ENCODE measurements at regions not wholly inside any gene's neighbourhood (a gene's known extent, or its start where the extent isn't known, plus 50 kb on each side); places are given as distances from the start of the nearest gene placed in this dataset.

DNA sequence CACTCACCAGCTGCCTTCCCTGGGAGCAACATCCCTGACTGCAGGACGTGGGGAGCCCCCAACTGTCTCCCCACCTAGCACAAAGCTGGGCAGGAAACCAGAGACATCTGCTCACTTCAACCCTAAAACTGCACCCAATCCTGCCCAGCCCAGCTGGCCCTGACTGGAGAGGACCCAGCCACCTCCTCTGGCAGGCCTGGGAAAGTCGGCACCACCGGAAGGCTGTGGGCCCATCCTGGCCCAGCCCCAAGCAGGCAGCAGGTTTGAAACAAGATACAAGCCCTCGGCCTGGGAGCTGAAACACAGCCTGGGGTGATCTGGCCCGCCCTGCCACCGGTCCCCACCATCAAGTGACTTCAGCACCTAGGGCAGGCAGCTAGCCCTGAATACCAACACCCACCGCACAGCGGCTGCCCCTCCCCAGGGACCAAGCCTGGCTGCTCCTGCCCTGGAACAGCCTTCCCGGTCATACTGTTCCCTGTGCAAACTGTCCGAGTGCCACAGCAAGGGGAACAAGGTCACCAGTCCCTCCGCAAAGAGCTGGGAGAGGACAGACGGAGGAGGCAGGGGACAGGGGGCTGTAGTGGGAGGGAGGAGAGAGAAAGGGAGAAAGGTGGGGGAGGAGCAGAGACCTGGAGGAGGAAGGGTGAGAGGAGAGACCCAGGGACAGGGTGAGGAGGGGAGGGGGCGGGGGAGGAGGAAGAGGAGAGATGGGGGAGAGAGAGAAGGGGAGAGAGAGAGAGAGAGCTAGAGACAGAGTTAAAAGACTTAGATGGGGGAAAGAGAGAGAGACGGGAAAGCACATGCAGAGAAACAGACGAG, 115.7 kb downstream of the RFLNA start:
- DNase-seq: no peak

DNA sequence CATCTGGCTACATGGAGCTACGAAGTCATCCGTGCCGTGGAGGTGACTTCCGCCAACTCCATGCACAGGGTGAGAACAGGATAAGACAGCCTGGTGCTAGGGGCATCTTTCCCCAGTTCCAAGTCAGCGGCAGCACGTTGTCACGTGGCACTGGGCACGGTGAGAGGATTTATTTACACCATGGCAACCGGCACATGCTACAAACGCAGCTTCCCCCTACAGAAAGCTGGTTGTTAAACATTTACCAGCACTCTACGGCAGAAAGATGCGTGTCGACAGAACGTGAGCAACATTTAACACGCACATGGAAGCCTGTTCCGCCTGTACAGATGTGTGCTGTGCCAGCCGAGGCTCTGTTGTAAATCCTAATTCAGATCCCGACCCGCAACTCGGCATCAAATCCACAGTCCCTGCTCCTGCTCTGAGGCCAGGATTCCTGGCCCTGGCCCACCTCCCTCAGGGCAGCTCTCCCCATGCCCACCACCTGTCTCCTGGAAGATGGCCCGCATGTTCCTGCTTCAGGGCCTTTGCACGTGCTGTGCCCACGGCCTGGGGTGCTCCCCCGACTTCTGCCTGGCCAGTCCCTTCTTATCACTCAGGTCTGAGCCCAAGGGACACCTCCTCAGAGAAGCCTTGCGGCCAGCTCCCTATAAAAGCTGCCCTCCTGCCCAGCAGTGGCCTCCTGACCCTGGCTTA, 114.1 kb downstream of the RFLNA start:
- DNase-seq: no peak

DNA sequence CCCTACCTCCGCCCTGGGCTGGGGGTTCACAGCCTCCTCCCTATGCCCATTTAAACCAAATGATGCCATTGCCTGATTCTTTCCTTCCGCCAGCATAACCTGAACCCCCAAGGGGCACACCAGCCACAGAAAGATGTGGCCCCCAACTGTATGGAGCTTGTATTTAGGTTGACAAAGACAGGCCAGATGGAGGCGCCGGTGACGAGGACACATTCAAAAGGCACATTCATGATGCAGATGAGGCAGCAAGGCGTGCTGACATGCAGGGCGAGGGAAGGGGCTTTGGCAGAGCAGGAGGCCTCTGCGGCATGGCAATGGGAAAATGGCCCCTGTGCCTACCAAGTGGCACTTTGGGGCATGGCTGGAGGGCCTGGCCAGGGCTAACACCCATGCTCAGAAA, 112.2 kb downstream of the RFLNA start:
- no peak for DNase-seq

DNA sequence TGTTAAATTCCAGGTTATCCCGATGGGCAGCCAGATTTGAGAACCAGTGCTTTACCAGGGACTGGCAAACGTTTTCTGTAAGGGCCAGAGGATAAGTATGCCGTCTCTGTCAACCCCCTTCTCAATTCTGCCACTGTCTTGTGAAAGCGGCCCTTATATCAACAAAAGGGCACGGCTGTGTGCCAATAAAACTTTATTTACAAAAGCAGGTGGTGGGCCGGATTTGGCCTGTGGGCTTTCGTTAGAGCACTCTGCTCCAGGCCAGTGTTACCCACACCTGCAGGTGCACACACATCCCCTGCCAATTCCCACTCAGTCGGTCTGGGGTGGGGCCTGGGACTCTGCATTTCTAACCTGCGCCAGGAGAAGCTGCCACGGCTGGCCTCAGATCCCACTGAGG, 111.2 kb downstream of the RFLNA start:
- DNase-seq: no peak

DNA sequence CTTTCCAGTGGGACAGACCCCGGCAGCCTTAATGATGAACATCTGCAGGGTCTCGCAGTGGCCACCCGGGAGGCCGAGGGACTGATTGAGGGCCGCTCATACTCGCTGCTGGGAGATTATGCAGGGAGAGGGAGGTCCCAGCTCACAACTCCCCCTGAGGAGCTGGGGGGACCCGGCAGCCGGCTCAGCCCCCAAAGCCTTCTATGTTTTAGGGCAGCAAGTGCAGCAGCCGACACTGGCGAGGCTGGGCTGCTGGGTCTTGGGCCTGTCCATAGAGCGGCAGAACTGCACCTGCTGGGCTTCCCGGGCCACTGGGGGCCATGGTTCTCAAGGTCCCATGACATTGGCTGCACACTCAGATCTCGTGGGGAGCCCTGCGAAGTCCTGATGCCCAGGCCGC, 110.7 kb downstream of the RFLNA start:
- no peak for DNase-seq

DNA sequence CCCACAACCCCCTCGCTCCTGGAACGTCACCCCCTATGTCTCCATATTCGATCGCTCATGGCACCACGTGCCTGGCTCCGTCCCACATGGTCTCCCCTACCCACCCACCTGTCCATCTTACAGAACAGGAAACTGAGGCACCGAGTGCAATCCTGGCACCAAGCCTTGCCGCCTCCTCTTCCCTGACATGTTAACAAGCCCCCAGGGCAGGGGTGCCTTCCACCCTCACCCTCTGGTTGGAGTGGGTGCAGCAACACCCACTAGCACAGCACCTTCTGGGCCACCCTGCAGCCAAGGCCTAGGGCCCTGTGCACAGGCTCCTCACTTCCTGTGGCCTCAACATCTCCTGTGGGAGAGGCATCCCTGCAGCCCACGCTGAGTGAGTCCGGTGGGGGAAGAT, 110.3 kb downstream of the RFLNA start:
- no peak for DNase-seq

DNA sequence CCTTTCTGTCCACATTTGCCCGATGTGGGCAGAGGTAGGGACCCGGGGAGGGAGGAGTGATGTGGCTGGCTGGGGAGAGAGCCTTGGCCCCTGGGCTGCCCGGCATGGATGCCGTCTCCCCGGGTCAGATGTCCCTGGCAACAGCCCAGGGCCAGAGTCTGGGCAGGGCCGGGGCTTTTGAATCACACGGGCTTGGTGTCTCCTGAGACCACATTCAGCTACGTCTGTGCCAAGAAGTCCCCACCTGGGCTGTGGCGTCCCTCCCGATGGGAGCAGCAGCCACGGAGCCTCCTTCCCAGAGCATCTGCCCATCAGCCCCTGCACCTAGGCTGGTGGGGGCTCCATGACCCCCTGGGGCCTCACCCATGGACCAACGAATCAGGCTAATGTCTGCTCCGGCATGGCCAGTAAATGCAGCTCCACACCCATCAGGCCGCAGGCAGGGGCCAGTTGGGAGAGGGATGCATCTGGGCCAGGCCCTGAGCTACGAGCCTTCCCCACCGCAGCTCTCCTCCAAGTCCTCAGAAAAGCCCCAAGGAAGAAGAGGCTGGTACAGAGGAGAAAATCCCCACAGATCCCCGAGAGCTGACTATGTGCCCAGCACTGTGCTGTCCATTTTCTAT, 109.4 kb downstream of the RFLNA start:
- DNase-seq: no peak

DNA sequence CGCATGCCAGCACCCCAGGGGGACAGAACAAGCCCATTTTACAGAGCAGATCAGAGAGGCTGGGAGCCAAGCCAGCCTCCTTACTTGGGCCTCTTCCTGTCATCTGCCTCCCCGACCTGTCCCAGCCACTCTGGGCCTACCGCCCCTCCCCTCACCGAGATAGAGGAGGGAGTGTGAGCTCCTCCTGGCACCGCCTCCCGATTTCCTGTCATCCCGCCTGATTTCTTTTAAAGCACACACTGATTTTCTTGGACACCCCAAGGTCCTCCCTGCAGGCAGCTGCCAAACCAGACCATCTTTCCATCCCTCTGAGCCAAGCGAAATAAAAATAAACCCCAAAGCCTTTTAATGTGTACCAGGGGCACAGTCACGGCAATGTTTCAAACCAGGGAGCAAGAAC, 108.4 kb downstream of the RFLNA start:
- DNase-seq: no peak

DNA sequence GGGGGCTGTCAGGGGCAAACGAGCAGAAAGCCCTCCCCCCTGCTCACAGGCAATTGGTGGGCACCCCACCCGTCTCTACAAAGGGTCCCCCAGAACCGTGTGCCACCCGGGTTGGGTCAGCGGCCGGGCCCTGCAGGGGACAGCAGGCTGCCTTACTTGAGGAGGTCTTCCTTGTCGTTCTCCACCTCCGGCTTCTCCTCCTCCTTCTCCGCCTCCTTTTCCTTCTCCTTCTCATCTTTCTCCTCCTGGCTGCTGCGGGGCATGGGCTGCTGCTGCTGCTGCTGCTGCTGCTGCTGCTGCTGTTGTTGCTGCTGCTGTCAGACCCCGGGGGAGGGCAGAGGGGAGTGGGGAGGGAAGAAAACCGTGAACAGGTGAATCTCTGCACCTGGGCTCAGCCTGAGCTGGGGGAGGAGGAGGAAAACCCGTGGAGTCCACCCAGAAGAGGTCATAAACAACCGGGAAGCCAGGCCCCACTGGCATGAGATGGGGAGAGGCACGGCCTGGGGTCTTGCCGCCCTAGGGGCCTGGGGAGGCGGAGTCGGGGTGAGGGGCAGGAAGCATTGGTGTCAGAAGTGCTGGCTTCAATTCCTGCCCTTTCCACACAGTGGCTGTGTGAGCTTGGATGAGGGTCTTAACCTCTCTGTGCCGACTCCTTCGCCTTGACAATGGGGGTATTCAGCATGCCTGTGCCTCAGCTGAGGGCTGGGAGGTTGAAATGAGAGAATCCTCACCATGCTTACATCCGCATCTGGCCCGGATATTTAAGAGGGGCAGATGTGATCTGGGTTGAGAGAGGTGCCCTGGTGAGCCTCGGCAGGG, 107.6 kb downstream of the RFLNA start:
- DNase-seq: no peak

DNA sequence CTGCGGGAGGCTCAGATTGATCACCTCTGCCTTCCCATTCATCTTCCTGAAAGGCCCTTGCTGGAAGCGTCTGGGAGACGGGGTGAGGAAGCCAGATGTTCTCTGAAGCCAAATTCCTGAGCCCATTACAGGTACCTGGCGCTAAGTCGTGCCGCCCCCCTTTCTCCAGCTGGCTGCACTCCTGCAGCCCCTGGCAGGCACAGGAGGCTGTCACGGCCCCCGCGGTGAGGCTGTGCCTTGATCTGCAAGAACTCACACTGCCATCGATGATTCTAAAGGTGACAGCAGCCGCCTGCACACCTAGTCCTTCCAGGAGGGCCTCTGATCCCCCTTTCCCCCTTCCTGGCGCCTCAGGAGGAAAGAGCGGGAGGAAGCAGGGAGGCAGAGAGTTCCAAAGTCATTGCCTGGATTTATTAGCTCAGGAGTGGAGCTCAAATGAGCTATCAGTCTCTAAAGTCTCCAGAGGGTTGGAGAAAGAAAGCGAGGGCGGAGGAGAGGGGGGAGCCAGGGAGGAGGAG, 106.9 kb downstream of the RFLNA start:
- no peak for DNase-seq

DNA sequence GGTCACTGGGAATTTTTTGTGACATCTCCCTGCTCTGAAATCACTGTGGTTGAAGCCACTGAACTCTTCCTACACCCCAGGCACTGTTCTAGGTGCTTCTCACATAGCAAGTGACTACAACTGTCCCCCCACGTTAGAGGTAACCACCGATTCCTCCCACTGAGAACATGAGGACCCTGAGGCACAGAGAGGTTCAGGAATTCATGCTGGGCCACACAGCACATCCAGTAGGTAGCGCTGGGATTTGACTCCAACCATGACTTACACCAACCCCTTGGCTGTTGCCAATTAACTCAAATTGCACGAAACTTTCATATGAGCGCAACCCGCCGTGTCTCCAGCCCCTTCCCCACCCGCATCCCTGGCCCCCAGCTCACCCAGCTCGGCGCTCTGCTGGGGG, 105.2 kb downstream of the RFLNA start:
- DNase-seq: no peak

DNA sequence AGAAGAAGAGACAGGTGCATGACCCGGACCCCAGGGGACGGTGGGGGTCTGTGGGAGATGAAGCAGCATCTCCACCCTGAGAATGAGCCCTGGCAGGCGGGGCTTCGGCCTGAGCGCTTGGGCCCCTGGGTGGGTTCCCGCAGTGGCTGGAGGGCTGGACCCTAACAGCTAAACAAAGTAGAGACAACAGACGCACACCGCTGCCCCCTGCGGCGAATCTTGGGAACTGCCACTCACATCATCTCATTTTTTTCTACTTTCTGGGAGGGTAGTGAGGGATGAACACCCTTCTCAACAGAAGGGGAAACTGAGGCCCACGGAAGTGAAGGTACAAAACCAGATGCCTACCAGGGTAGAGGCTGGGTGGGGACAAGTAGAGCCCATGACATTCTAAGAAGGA, 104.7 kb downstream of the RFLNA start:
- DNase-seq: no peak

DNA sequence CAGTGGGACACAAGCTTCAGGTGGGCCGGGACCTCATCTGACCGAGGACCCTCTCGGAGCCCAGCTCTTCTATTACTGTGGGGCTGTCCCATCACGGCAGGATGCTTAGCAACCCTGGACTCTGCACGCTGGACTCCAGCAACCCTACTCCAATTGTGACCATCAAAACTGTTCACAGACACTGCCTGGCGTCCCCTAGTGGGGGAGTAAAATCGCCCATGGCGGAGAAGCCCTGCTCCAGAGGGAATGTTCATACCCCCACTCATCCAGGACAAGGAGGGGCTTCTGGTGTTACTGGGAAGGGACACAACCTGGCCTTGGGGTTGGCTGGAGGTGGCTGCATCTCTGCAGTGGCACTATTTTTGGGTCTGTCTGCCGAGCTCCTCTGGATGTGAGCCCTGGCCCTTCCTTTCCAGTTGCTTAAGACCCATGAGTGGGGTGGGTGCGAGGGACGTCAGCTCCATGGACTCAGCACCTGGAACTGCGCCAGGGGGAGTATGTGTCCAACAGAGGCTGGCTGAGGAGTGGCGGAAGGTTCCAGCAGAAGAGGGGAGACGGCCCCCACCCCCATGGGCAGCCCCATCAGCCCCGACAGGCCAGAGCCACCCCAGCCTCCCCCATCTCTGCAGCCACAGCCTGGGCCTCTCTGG, 103.8 kb downstream of the RFLNA start:
- no peak for DNase-seq

DNA sequence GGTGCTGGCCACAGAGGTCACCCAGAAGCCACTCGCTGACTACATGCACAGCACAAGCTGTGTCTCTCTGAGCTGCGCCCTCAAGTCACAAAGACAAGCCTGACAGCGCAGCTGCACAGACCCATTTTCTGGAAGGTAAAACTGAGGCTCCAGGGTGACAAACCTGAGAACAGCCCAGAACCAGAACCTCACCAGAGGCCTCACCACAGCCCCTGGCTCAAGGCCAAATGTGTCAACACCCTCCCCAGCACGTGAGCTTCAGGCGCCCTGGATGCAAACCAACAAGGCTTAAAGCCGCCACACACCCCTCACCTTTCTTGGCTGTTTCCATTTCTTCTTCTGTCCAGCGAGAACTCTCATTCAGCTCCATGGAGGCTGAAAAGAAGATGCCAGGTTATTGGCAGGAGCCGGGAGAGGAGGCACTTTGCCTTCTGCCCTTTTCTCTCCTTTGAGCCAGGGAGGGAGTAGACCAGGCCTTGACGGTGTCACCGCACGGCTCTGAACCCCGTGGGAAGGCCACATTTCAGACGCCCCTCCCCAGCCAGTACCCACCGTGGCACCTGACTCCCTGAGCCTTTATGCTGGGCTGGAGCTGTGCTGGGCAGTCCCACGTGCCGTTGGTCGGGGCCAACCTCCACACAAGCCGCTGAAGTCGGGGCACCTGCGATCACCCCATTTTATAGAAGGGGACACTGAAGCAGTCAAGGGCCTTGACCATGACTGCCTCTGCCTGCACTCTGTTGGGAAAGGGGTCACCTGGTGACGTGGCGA, 103.1 kb downstream of the RFLNA start:
- DNase-seq: no peak

DNA sequence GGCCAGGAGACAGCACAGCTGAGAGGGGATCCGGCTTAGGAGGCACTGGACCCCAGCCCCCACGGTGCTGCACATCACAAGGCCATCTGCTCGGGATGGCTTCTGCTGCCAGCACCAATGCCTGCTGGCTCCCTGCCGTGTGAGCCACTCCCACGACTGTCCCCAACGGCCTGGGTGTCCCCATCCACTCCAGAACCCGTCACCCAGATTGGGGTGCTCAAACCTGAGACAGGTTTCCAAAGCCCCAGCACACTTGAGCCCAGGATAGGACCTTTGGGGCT, 102.4 kb downstream of the RFLNA start:
- no peak for DNase-seq

DNA sequence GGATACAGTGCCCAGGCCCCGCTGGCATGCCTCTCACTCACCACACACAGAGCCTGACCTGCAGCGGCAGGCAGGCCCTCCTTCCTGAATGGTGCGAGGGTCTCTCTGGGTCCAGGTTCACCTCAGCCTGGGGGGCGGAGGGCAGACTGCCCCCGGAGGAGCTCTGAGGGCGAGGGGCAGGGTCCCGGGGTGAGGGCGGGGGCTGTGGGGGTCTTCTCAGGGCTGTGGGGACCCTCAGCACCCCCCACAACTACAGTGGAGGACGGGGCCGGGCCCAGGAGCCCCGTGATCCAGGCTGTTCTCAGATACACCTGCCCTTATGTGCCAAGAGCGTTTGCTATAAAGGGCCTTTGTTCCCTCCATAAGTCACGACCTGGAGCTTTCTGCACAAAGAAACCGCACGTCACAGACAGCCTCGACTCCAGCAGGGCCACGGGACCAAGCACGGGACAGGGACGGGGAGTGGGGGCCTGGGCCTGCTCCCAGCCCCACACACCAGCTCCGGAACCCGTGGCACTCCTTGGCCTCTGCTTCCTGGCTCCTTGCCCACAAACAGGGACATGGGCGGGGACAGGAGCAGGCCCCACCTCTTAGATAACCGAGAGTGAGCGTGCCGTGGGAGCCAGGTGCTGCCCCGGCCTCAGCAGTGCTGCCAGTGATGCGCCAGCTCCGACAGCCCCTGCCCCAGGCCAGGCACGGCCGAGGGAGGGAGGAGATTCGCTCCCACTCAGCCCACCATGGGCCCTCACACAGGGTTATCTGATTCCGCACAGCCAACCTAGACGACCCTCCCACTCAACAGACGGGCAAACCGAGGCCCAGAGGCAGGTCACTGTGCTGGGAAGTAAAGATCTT, 101.9 kb downstream of the RFLNA start:
- DNase-seq: no peak

DNA sequence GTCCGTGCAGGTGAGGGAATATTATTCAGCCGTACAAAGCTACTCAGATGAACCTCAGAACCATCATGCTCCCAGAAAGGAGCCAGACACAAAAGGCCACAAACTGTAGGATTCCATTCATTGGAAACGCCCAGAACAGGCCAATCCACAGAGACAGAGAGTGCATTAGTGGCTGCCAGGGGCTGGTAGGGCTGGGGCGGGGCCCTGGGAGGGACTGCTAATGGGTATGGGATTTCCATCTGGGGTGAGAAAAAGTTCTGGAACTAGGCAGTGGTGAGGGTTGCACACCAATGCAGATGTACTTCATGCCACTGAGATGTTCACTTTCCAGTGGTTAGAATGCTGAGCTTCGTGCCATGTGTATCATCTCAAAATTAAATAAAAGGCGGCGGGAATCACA, 101.1 kb downstream of the RFLNA start:
- no peak for DNase-seq

DNA sequence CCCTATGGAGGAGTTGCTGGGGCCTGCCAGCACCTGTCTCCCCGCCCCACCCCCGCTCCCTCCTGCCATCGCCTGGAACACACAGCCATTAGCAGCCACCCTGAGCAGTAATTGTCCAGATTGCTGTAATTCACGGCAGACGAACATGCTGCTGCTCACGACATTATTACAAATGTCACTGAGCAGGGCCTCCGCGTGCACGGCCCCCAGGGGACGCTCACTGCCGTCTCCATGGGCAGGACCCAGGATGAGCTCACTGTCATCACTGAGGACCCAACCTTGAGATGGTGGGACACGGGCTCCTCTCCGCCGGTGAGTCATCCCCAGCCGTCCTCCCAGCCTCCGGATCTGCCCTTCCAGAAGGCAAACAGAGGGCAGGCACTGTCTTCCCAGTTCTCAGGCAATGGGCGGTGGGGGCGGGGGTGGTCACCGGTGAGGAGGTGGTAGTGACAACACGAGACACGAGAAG, 100.4 kb downstream of the RFLNA start:
- DNase-seq: no peak

DNA sequence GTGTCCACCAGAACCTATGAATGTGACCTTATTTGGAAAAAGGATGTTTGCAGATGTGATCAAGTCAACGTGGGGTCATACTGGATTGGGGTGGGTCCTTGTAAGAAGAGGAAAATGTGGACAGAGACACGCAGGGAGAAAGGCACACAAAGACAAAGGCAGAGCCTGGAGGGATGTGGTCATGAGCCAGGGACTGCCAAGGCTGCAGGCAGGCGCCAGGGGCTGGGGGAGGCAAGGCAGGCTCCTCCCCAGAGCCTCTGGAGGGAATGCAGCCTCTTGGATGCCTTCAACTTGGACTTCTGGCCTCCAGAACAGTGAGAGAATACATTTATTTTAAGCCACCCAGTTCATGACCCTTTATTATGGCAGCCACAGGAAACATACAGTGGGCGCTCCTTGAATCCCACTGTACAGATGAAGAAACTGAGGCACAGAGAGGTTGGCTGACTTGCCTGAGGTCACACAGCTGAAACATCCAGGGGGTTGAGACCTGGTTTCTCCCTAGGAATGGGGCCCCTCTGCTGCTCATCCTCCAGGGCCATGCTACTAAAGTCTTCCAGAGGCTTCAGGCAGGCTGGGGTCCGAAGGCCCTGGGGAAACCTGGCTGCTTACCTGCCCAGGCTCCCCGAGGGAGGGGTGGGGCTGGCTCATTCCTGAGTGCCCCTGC, 99.7 kb downstream of the RFLNA start:
- no peak for DNase-seq

DNA sequence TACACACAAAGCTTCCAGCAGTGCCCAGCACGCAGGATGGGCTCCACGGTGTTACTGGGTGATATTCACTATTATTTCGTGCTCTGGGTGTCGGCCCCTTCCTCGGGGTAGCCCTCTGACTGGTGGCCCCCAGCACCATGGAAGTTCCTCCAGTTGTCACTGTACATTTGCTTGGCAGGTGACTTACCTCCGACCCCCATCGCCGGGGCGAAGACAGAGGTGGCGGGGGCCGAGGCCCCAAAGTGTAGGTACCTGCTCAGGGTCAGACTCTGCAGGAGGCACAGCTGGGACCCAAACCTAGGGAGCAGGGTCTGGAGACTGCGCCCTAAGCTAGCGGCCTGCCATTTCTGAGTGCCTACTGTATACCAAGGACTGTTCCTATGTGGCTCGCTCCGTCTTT, 98.9 kb downstream of the RFLNA start:
- DNase-seq: no peak

Measured in NCI-H1048 (cell line).